Neural crest cell (in vitro differentiated cells): ENCODE measurements at regions not wholly inside any gene's neighbourhood (a gene's known extent, or its start where the extent isn't known, plus 50 kb on each side); places are given as distances from the start of the nearest gene placed in this dataset.

Source experiments
- DNase-seq: peaks from one replicate; pipeline ENCODE4 v3.0.0; 2021; ENCODE audit warnings: low read depth, mixed read lengths, low spot score
- H3K27ac Mint-ChIP-seq: one replicate; pipeline ENCODE4 v1.8.0; 2021; ENCODE audit warnings: mild to moderate bottlenecking, mixed read lengths; ENCODE audit not compliant: unreplicated experiment
- H3K27me3 Mint-ChIP-seq: 2 replicates; pipeline ENCODE4 v1.8.0; 2021; ENCODE audit warnings: low read depth, mild to moderate bottlenecking, mixed read lengths
- H3K36me3 Mint-ChIP-seq: 2 replicates; pipeline ENCODE4 v1.8.0; 2021; ENCODE audit warnings: low read depth, mild to moderate bottlenecking, mixed read lengths
- H3K4me1 Mint-ChIP-seq: 2 replicates; pipeline ENCODE4 v1.8.0; 2021; ENCODE audit warnings: mixed read lengths
- H3K4me3 Mint-ChIP-seq: one replicate; pipeline ENCODE4 v1.8.0; 2021; ENCODE audit warnings: mild to moderate bottlenecking, mixed read lengths
- H3K9me3 Mint-ChIP-seq: 2 replicates; pipeline ENCODE4 v1.8.0; 2021; ENCODE audit warnings: mixed read lengths
- TF ChIP-seq, protein P1 (sequence below): fragments of 200-600 bp; sonication (generic); conservative IDR thresholded peaks from 2 replicates; pipeline ENCODE4 v1.5.0; 2021; ENCODE audit warnings: antibody characterized with exemption, mild to moderate bottlenecking

DNA sequence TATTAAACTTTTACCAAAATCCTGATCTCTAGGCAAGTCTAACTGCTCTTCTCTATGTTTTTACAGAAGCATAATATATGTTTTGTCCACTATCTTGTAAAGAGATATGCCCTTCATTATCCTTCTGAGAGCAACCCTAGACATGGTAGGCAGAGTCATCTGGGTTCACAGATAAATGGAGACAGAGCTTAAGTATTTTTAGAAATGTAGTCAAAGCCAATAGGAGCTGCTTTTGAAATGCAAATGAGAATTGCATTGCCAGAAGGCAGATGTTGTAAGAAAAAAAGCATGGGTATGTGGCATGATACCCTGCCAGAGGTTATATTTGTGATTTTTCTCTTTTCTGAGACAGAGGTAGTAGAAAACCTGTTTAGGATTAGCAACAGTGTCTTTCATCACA is 964.8 kb downstream of the SORCS3 start:
- H3K4me3 Mint-ChIP-seq, result no peak overlapping the region
- H3K9me3 Mint-ChIP-seq, result peaks cover 4% of the 10 kb centered on the region
- TF ChIP-seq, protein P1, sequence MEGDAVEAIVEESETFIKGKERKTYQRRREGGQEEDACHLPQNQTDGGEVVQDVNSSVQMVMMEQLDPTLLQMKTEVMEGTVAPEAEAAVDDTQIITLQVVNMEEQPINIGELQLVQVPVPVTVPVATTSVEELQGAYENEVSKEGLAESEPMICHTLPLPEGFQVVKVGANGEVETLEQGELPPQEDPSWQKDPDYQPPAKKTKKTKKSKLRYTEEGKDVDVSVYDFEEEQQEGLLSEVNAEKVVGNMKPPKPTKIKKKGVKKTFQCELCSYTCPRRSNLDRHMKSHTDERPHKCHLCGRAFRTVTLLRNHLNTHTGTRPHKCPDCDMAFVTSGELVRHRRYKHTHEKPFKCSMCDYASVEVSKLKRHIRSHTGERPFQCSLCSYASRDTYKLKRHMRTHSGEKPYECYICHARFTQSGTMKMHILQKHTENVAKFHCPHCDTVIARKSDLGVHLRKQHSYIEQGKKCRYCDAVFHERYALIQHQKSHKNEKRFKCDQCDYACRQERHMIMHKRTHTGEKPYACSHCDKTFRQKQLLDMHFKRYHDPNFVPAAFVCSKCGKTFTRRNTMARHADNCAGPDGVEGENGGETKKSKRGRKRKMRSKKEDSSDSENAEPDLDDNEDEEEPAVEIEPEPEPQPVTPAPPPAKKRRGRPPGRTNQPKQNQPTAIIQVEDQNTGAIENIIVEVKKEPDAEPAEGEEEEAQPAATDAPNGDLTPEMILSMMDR, result no peak
- H3K27me3 Mint-ChIP-seq, result no peaks in the 10 kb centered on the region
- no peak for DNase-seq
- peaks cover 4% of the 10 kb centered on the region for H3K36me3 Mint-ChIP-seq
- no peak overlapping the region for H3K27ac Mint-ChIP-seq
- peaks cover 21% of the 10 kb centered on the region for H3K4me1 Mint-ChIP-seq

DNA sequence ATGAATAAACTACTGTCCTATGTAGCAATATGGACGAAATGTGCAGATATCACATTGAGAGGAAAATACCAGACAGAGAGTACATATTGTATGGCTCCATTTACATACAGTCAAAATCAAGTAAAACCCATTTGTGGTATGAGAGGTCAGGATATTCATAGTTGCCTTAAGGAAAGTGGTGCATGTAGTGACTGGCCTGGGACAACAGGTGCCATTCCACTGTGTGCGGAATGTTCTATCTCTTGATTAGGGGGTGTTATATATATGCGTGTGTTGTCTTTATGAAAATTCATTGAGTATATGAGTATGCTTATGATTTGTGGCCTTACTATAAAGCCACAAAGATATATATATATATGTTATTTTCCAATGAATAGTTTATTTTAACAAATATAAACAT is 964.0 kb downstream of the SORCS3 start:
- Mint-ChIP-seq H3K27ac (no peak overlapping the region), H3K27me3 (no peaks in the 10 kb centered on the region), H3K9me3 (peaks cover 4% of the 10 kb centered on the region), H3K4me3 (no peak overlapping the region), H3K4me1 (peaks cover 21% of the 10 kb centered on the region), H3K36me3 (peaks cover 4% of the 10 kb centered on the region)
- TF ChIP-seq, protein P1, result no peak
- no peak for DNase-seq

DNA sequence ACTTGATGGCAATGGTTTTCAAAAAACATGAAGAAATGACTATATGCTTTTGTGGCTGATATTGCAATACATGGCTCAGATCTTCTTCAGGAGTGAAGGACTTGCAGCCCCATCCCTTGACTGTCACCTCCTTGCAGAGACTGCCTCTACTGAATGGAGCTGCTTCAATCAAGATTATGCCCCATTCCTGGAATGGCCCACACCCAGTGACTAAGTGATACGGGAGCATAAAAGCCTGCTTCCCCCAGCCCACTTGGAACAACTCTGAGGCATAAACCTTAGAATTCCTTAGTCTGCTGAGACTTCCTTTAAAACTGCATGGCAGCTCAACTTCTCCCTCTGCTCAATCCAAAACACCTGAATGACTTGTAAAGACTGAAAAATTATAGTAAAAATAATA is 957.1 kb downstream of the SORCS3 start:
- TF ChIP-seq, protein P1, result no peak
- H3K36me3 Mint-ChIP-seq, result peaks cover 4% of the 10 kb centered on the region
- H3K27ac Mint-ChIP-seq, result no peak overlapping the region
- no peak for DNase-seq
- H3K4me3 Mint-ChIP-seq, result no peak overlapping the region
- H3K27me3 Mint-ChIP-seq, result no peaks in the 10 kb centered on the region
- H3K9me3 Mint-ChIP-seq, result peaks cover 4% of the 10 kb centered on the region
- H3K4me1 Mint-ChIP-seq, result peaks cover 11% of the 10 kb centered on the region

DNA sequence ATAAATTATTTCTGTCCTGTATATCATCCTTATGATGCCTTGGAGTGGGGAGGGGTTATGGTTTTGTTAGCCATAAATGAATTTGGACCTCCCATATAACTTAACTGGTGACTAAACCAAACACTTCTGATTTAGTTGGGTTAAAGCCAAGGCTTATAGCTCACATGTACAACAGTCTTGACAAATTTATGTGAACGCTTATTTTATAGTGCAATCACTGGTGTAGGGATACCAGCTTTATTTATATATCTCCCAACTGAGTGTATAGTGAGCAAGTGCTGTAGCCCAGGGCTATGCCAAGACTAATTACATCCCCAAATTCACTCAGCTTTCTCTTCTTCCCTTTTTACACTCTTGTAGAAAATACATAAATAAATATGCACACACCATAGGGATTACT is 956.2 kb downstream of the SORCS3 start:
- no peak overlapping the region for H3K27ac Mint-ChIP-seq
- H3K4me1 Mint-ChIP-seq, result peaks cover 11% of the 10 kb centered on the region
- no peak overlapping the region for H3K4me3 Mint-ChIP-seq
- H3K9me3 Mint-ChIP-seq, result no peaks in the 10 kb centered on the region
- no peak for DNase-seq
- no peaks in the 10 kb centered on the region for H3K36me3 Mint-ChIP-seq
- no peaks in the 10 kb centered on the region for H3K27me3 Mint-ChIP-seq
- TF ChIP-seq, protein P1, result no peak

DNA sequence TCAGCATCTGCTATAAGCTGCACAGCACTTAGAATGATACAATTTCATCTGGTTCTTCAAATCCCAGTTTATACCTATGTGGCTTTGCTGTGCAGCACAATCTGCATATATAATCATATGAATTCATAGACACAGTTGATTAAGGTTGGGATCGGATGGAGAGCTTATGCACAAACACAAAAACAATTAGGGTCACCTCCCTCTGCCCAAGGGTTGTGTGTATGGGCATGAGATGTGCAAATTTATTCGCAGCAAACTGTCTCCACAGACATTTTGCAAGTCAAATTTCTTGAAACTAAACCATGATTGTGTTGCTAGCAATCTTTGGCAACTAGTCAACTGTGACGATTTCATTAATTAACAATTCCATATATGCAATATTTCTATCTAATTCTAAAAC is 955.7 kb downstream of the SORCS3 start:
- Mint-ChIP-seq H3K4me3 (no peak overlapping the region), H3K36me3 (no peaks in the 10 kb centered on the region), H3K27me3 (no peaks in the 10 kb centered on the region), H3K4me1 (peaks cover 15% of the 10 kb centered on the region), H3K27ac (no peak overlapping the region), H3K9me3 (no peaks in the 10 kb centered on the region)
- no peak for DNase-seq
- TF ChIP-seq, protein P1, result no peak

DNA sequence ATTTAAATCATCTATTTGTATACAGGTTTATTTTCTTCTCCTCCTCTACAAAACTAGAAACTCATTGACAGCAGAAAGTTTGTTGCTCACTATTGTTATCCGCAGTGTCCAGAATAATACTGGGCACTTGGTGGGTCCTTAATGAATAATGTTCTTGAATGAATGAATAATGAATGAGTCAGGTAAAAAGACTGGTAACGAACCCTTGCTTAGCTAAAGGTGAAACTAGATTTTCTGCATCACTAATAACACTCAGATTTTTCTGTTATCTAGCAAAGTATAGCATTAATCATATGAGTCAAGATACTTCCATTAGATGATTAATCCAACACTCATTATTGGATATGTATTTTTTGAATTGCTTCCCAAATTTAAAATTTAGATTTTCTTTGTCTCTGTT is 953.2 kb downstream of the SORCS3 start:
- Mint-ChIP-seq H3K27me3 (no peaks in the 10 kb centered on the region), H3K4me3 (no peak overlapping the region), H3K4me1 (peaks cover 15% of the 10 kb centered on the region), H3K9me3 (no peaks in the 10 kb centered on the region), H3K36me3 (no peaks in the 10 kb centered on the region), H3K27ac (no peak overlapping the region)
- DNase-seq, result no peak
- TF ChIP-seq, protein P1, result no peak
